GM21576 (cell line): ENCODE measurements at regions not wholly inside any gene's neighbourhood (a gene's known extent, or its start where the extent isn't known, plus 50 kb on each side); places are given as distances from the start of the nearest gene placed in this dataset.
"Not testable (repeated sequence)": the region's sequence is repeated elsewhere in the genome, so short reads cannot be mapped to it uniquely, and the experiment has no call there.

ENCODE experiments used
- ATAC-seq: cut with Tn5 transposase; IDR thresholded peaks from one replicate; pipeline ENCODE4 v1.9.1; 2021; ENCODE audit warnings: mild to moderate bottlenecking, moderate library complexity; ENCODE audit not compliant: unreplicated experiment

- no peak for ATAC-seq
These were observed 80.6 kb upstream of the MEGF10 start for GRCh38 chr5:127210042-127210441.

GRCh38 chr5:127213231-127213630 lies 77.4 kb upstream of the MEGF10 start:
- no peak for ATAC-seq

GRCh38 chr5:127216143-127216542 lies 74.5 kb upstream of the MEGF10 start:
- no peak for ATAC-seq

GRCh38 chr5:127216898-127217675 lies 73.5 kb upstream of the MEGF10 start:
- ATAC-seq = no peak

GRCh38 chr5:127221936-127222335 lies 68.7 kb upstream of the MEGF10 start:
- ATAC-seq = not testable (repeated sequence)

- peak; percentile 82 for ATAC-seq
These were observed 67.9 kb upstream of the MEGF10 start for GRCh38 chr5:127222571-127223156.

GRCh38 chr5:127223256-127223974 lies 67.2 kb upstream of the MEGF10 start:
- ATAC-seq = no peak

GRCh38 chr5:127227881-127228280 lies 62.7 kb upstream of the MEGF10 start:
- no peak for ATAC-seq

- ATAC-seq = no peak
These were observed 61.9 kb upstream of the MEGF10 start for GRCh38 chr5:127228540-127229184.

GRCh38 chr5:127229185-127229889 lies 61.3 kb upstream of the MEGF10 start:
- peak; percentile 69 for ATAC-seq

GRCh38 chr5:127231118-127231517 lies 59.5 kb upstream of the MEGF10 start:
- ATAC-seq = no peak

- no peak for ATAC-seq
These were observed 57.0 kb upstream of the MEGF10 start for GRCh38 chr5:127233590-127233989.

- no peak for ATAC-seq
These were observed 55.5 kb upstream of the MEGF10 start for GRCh38 chr5:127235136-127235535.

GRCh38 chr5:127236254-127236653 lies 54.3 kb upstream of the MEGF10 start:
- no peak for ATAC-seq
